ENCODE measurements at regions not wholly inside any gene's neighbourhood (a gene's known extent, or its start where the extent isn't known, plus 50 kb on each side); places are given as distances from the start of the nearest gene placed in this dataset.
A peak's percentile ranks its signal among the peaks of the same experiment; 100 is the strongest.
"Not testable (repeated sequence)": the region's sequence is repeated elsewhere in the genome, so short reads cannot be mapped to it uniquely, and the experiment has no call there.

DNA sequence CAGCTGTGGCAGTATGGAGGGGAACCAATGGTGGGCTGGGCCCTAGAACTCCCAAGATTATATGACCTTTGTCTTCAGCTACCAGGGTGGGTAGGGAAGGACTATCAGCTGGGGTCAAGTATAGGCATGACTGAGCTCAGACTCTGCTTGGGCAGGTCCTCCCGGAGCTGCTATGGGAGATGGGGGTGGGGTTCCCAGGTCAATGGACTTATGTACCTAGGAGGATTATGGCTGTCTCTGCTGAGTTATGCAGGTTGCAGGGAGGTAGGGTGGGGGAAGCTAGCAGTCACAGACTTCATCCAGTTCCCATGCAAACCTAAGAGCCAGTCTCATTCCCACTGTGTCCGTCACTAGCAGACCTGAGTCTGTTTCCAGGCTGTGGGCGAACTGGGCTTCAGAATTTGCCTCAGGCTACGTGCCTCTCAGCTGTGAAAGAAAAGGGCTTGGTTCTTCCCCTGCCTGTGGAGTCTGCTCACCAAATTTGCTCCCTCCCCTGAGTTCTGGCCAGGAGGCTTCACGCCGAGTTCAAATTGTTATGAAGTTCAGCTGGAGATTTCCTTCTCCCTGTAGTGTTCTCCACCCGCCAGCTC is 985.8 kb upstream of the NRXN1 start:
- TF ChIP-seq, protein P1, sequence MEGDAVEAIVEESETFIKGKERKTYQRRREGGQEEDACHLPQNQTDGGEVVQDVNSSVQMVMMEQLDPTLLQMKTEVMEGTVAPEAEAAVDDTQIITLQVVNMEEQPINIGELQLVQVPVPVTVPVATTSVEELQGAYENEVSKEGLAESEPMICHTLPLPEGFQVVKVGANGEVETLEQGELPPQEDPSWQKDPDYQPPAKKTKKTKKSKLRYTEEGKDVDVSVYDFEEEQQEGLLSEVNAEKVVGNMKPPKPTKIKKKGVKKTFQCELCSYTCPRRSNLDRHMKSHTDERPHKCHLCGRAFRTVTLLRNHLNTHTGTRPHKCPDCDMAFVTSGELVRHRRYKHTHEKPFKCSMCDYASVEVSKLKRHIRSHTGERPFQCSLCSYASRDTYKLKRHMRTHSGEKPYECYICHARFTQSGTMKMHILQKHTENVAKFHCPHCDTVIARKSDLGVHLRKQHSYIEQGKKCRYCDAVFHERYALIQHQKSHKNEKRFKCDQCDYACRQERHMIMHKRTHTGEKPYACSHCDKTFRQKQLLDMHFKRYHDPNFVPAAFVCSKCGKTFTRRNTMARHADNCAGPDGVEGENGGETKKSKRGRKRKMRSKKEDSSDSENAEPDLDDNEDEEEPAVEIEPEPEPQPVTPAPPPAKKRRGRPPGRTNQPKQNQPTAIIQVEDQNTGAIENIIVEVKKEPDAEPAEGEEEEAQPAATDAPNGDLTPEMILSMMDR (IDR thresholded peaks at IDR 0.05; ENCODE audit: low read depth, low read length) = no peak

DNA sequence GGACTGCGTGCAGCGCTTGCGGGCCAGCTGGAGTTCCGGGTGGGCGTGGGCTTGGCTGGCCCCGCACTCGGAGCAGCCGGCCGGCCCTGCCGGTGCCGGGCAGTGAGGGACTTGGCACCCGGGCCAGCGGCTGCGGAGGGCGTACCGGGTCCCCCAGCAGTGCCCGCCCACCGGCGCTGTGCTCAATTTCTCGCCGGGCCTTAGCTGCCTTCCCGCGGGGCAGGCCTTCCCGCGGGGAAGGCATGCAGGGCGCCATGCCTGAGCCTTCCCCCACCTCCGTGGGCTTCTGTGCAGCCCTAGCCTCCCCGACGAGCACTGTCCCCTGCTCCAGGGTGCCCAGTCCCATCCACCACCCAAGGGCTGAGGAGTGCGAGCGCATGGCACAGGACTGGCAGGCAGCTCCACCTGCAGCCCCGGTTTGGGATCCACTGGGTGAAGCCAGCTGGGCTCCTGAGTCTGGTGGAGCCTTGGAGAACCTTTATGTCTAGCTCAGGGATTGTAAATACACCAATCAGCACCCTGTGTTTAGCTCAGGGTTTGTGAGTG is 975.0 kb upstream of the NRXN1 start:
- in situ Hi-C loops (cut with HindIII; ENCODE audit: low sequenced_read_pairs); DNase-seq (ENCODE audit: low read depth, low spot score); H3K4me3 ChIP-seq (ENCODE audit: low read depth, low read length): not testable (repeated sequence)

More for the DNA sequence above, 985.8 kb upstream of the NRXN1 start:
- in situ Hi-C loops (cut with HindIII; ENCODE audit: low sequenced_read_pairs) = no loop called here
- H3K4me3 ChIP-seq (ENCODE audit: low read depth, low read length) = no peak overlapping the region
- no peak for DNase-seq (ENCODE audit: low read depth, low spot score)

DNA sequence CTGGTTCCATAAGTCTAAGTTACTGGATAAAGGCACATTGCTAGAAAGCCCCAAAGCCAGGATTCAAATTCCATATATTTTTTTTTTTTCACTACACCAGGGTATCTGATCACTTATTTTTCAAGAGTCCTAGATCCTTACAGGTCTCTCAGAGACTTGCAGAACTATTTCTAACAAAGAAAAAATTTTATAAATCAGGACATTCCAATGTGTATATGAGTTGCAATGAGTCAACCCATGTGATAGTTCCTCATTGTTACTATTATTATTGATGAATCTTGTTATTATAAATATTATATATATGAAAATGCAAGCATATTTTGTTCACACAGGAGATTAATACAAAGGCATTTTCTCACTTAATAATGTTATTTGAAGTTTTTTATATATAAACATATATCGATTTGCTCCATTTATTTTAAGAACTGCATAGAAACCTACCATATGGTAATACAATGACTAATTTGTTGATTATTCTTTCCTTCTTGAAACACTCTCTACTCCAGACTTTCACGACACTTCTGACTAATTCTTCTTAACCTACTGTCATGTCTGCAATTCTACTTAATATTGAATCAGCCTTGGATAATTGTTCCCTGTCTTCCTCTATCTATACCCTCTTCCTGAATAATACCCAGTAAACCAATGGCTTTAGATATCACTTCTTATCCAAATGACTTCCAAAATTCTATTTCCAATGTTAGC is 968.4 kb upstream of the NRXN1 start:
- H3K4me3 ChIP-seq (ENCODE audit: low read depth, low read length) = no peak overlapping the region
- DNase-seq (ENCODE audit: low read depth, low spot score) = peak; percentile 20
- in situ Hi-C loops (cut with HindIII; ENCODE audit: low sequenced_read_pairs) = no loop called here
- TF ChIP-seq, protein P1 (IDR thresholded peaks at IDR 0.05; ENCODE audit: low read depth, low read length) = no peak

DNA sequence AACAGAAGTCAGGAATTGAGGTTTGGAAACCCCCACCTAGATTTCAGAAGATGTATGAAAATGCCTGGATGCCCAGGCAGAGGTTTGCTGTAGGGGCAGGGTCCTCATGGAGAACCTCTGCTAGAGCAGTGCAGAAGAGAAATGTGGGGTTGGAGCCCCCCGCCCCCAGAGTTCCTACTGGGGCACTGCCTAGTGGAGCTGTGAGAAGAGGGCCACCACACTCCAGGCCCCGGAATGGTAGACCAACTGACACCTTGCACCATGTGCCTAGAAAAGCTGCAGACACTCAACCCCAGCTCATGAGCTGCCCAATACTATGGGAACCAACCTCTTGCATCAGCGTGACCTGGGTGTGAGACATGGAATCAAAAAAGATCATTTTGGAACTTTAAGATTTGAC is 967.0 kb upstream of the NRXN1 start:
- DNase-seq (ENCODE audit: low read depth, low spot score) = no peak
- H3K4me3 ChIP-seq (ENCODE audit: low read depth, low read length) = no peak overlapping the region
- TF ChIP-seq, protein P1 (IDR thresholded peaks at IDR 0.05; ENCODE audit: low read depth, low read length) = no peak
- in situ Hi-C loops (cut with HindIII; ENCODE audit: low sequenced_read_pairs) = no loop called here

DNA sequence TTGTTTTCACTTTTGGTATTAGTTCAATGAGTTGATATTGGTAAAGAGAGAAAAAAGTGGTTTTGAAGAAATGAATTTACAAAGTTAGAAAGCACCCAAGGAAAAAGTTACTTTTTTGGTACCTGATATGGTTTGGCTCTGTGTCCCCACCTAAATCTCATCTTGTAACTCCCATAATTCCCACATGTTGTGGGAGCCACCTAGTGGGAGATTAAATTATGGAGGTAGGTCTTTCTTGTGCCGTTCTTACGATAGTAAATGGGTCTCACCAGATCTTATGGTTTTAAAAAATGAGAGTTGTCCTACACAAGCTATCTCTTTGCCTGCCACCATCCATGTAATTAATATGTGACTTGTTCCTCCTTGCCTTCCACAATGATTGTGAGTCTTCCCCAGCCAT is 965.6 kb upstream of the NRXN1 start:
- no peak for DNase-seq (ENCODE audit: low read depth, low spot score)
- in situ Hi-C loops (cut with HindIII; ENCODE audit: low sequenced_read_pairs) = no loop called here
- no peak overlapping the region for H3K4me3 ChIP-seq (ENCODE audit: low read depth, low read length)
- TF ChIP-seq, protein P1 (IDR thresholded peaks at IDR 0.05; ENCODE audit: low read depth, low read length) = no peak

DNA sequence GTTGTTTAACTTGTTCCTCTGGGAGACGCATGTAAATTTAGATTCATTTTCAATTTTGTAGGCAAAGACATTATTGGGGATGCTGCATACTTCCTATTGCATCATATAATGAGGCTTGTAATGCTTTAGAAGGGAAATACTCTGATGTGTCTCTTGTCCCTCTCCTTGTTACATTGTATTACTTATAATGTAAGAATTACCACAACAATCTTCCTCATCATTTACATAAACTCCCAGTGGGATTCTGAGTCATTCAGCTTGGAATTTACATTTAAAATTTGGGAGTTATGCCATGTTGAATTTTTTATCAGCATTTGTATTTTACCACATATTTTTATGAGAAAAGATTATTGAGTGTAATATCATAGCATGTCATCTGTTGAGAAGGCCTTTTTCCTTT is 963.4 kb upstream of the NRXN1 start:
- in situ Hi-C loops (cut with HindIII; ENCODE audit: low sequenced_read_pairs) = no loop called here
- TF ChIP-seq, protein P1 (IDR thresholded peaks at IDR 0.05; ENCODE audit: low read depth, low read length) = no peak
- no peak overlapping the region for H3K4me3 ChIP-seq (ENCODE audit: low read depth, low read length)
- DNase-seq (ENCODE audit: low read depth, low spot score) = peak; percentile 83

DNA sequence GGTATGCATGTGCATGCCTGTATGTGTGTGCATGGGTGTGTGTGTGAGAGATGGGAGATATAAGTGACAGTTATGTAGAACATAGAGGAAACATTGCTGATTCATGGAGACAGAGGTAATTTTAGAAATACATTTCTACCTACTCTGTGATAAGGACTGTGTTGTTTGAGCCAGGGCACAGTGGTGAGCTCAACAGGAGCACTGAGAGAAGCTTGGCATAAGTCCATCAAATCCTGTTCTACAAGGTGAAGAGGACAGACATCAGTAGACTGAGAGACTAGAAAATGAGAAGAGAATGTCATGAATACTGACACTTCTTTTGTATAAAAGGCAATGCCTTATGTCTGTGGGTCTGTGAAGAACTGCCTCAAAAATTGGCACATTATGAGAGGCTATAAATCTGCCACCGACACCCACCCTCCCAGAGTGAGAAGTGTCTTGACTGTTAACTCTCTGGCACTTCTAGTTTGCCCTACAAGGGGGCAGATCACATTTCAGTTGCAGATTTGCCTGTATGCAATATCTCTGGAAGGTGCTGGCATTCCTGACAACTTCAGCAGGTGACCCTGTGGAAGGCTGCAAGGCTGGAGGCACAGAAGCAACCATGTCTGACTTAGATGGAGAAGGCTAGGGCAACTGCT is 962.3 kb upstream of the NRXN1 start:
- no peak for DNase-seq (ENCODE audit: low read depth, low spot score)
- in situ Hi-C loops (cut with HindIII; ENCODE audit: low sequenced_read_pairs) = no loop called here
- TF ChIP-seq, protein P1 (IDR thresholded peaks at IDR 0.05; ENCODE audit: low read depth, low read length) = no peak
- no peak overlapping the region for H3K4me3 ChIP-seq (ENCODE audit: low read depth, low read length)
